ENCODE measurements at regions not wholly inside any gene's neighbourhood (a gene's known extent, or its start where the extent isn't known, plus 50 kb on each side); places are given as distances from the start of the nearest gene placed in this dataset.

GRCh38 chr5:60487885-60488442 lies 212.0 kb downstream of the DEPDC1B start:
- H3K4me2 ChIP-seq (ENCODE audit: low read depth, low read length): no peak overlapping the region
- no peak overlapping the region for H2AK9ac ChIP-seq (replicated peaks; ENCODE audit: low read depth, low read length, poor library complexity)
- H3K9ac ChIP-seq (ENCODE audit: low read depth, low read length): no peak overlapping the region
- H3K56ac ChIP-seq (ENCODE audit: extremely low read depth, insufficient read depth, low read length): no peak overlapping the region
- no peak overlapping the region for H4K5ac ChIP-seq (ENCODE audit: low read depth, low read length)
- no TSS peak for BruUV-seq (replicated peaks)
- H3K18ac ChIP-seq (ENCODE audit: low read depth, low read length): no peak overlapping the region
- DNase-seq (no peak), ATAC-seq (ENCODE audit: low read depth) (peak; percentile 46; the same call in 1 of the 2 replicates)
- ChIA-PET POLR2A (ENCODE audit: unreplicated experiment) (interaction anchor here (0.6 kb wide), 1 partner anchor 1856 kb away, joined by 3 read pairs; no protein-coding TSS in a partner anchor), CTCF (interaction anchor here (0.6 kb wide), 2 partner anchors 269 to 788 kb away, joined by 3 to 4 read pairs; no protein-coding TSS in a partner anchor)
- H2AFZ ChIP-seq (replicated peaks; ENCODE audit: low read length, poor library complexity): no peak overlapping the region
- H3K14ac ChIP-seq (replicated peaks; ENCODE audit: low read depth, low read length): no peak overlapping the region
- H3K4me3 ChIP-seq (ENCODE audit: insufficient read depth, low read depth, low read length): no peak overlapping the region
- no peak overlapping the region for H3K27ac ChIP-seq (ENCODE audit: insufficient read depth, low read length)
- no peaks in the 10 kb centered on the region for H3K27me3 ChIP-seq (ENCODE audit: control insufficient read depth, insufficient read depth, low read length)
- dilution Hi-C loops (cut with HindIII; ENCODE audit: low sequenced_read_pairs, unreplicated experiment) (no loop called here), intact Hi-C loops (cut with micrococcal nuclease) (no loop called here), in situ Hi-C loops (cut with MboI; ENCODE audit: low sequenced_read_pairs) (no loop called here)
- H4K8ac ChIP-seq (ENCODE audit: low read depth in 2 of 2, low read length in 2 of 2): no peak overlapping the region
- H3K4me1 ChIP-seq (ENCODE audit: control insufficient read depth, insufficient read depth, low read length): no peaks in the 10 kb centered on the region
- no peak overlapping the region for H2BK20ac ChIP-seq (ENCODE audit: low read depth, low read length)
- H3K4ac ChIP-seq (ENCODE audit: low read depth, low read length): no peak overlapping the region
- no peak overlapping the region for H3K23ac ChIP-seq (ENCODE audit: low read depth, low read length)
- no peaks in the 10 kb centered on the region for H3K36me3 ChIP-seq (ENCODE audit: control insufficient read depth, insufficient read depth, low read length)
- no peak overlapping the region for H2AK5ac ChIP-seq (ENCODE audit: low read depth, low read length)
- H4K91ac ChIP-seq (ENCODE audit: insufficient read depth, low read depth, low read length): no peak overlapping the region
- no peaks in the 10 kb centered on the region for H3K9me1 ChIP-seq (ENCODE audit: insufficient read depth, low read length)
- H3K9me3 ChIP-seq (ENCODE audit: control insufficient read depth, insufficient read depth, low read length): no peaks in the 10 kb centered on the region
- no peaks in the 10 kb centered on the region for H4K20me1 ChIP-seq (ENCODE audit: insufficient read depth, low read length)
- 44% methylated on average over 5 of the region's 16 CpGs; no CpG with 5 or more reads in 1 of the 2 experiments for WGBS, 2 experiments (ENCODE audit: extremely low coverage in 2 of 2, insufficient read length in 1 of 2)
- TF ChIP-seq MXI1 (IDR thresholded peaks at IDR 0.05; ENCODE audit: borderline replicate concordance, low read depth, low read length): no peak
- TF ChIP-seq MAFK (IDR thresholded peaks at IDR 0.05; ENCODE audit: low read depth, low read length): peak; percentile 88
- no peak overlapping the region for H2BK15ac ChIP-seq (ENCODE audit: low read depth, low read length)
- no peak overlapping the region for H2BK120ac ChIP-seq (ENCODE audit: low read depth, low read length)
- no peak overlapping the region for H2BK5ac ChIP-seq (ENCODE audit: low read depth, low read length, poor library complexity, severe bottlenecking)
- H3K79me1 ChIP-seq (ENCODE audit: low read depth in 1 of 2, low read length in 2 of 2): no peaks in the 10 kb centered on the region
